OCI-LY1 (cell line): ENCODE measurements at regions not wholly inside any gene's neighbourhood (a gene's known extent, or its start where the extent isn't known, plus 50 kb on each side); places are given as distances from the start of the nearest gene placed in this dataset.

Source experiments
- CTCF ChIP-seq: fragments of 200-600 bp; sonication (generic), shearing (Covaris generic); IDR thresholded peaks from 2 replicates; pipeline ENCODE4 v1.5.1; 2017; ENCODE audit warnings: mild to moderate bottlenecking, antibody characterized with exemption, low read length, moderate library complexity, mixed read lengths
- EZH2 ChIP-seq: fragments of 200-600 bp; sonication (generic), shearing (Covaris generic); IDR thresholded peaks from 2 replicates; pipeline ENCODE4 v1.8.0; 2017; ENCODE audit warnings: borderline replicate concordance, mixed run types, mild to moderate bottlenecking, antibody characterized with exemption, low read length, moderate library complexity, mixed read lengths

GRCh38 chr3:176850498-176850897, 346.8 kb downstream of the TBL1XR1 start:
- TF ChIP-seq CTCF (no peak), EZH2 (no peak)
